ENCODE measurements at regions not wholly inside any gene's neighbourhood (a gene's known extent, or its start where the extent isn't known, plus 50 kb on each side); places are given as distances from the start of the nearest gene placed in this dataset.
"Not testable (repeated sequence)": the region's sequence is repeated elsewhere in the genome, so short reads cannot be mapped to it uniquely, and the experiment has no call there.

DNA sequence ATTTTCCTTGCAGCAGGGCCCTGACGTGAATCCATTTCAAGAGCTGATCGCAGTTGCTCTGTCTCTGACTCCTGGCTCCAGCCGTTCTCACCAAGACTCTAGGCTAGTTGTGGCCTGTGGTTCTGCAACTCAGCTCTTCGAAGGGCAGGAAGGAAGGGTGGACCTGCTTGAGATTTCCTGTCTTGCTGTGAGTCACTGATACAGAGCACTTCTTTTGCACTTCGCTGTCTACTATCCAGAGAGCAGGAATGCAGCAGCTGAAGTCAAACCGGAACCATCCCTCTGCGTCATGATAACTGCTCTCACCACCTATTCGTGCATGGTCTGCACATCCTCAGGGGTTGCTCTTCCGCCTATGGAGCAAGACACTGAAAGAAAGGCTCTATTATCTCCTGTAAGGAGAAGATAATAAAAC lies 59.7 kb downstream of the RAP2B start:
- Mint-ChIP-seq H3K36me3 (ENCODE audit: low read depth) (no peaks in the 10 kb centered on the region), H3K4me3 (peak overlapping the region; percentile 66), H3K4me1 (ENCODE audit: low read depth) (peaks cover 53% of the 10 kb centered on the region), H3K9me3 (no peaks in the 10 kb centered on the region), H3K27ac (peak overlapping the region; percentile 85), H3K27me3 (ENCODE audit: low read depth) (no peaks in the 10 kb centered on the region)
- peak; percentile 73 for DNase-seq
- CTCF ChIA-PET, result interaction anchor here (1.1 to 1.2 kb wide), 2 partner anchors 58 to 176 kb away, joined by 3 to 4 read pairs; no protein-coding TSS in a partner anchor
- intact Hi-C loops (cut with micrococcal nuclease), result loop anchor here (1.0 to 2.0 kb wide), 6 partner anchors 11 to 401 kb away; no protein-coding TSS in a partner anchor

- DNase-seq; intact Hi-C loops (cut with micrococcal nuclease); H3K9me3 Mint-ChIP-seq; H3K4me3 Mint-ChIP-seq; H3K27ac Mint-ChIP-seq; H3K36me3 Mint-ChIP-seq (ENCODE audit: low read depth); H3K27me3 Mint-ChIP-seq (ENCODE audit: low read depth); CTCF ChIA-PET: not testable (repeated sequence)
- H3K4me1 Mint-ChIP-seq (ENCODE audit: low read depth), result peaks cover 17% of the 10 kb centered on the region
Observed at GRCh38 chr3:153226877-153227276, 64.9 kb downstream of the RAP2B start.

DNA sequence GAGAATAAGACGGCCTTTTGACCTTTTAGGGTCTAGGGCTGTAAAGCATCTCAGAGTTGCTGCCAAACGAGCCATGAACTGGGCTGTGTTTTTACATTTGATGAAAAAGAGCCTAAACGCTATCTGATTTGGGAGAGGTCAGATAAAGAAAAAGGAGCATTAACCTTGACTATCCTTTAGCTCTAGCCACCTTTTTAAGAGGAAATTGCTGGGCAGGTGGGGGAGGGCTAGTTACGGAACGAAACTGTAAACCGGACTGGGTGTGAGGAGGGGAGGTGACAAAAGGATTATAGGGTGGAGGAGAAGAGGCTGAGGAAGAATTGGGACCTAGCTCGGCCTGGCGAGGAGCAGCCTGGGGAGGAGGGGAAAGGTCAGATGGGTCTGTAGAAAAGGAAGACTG lies 68.4 kb downstream of the RAP2B start:
- H3K4me3 Mint-ChIP-seq; H3K27me3 Mint-ChIP-seq (ENCODE audit: low read depth); H3K36me3 Mint-ChIP-seq (ENCODE audit: low read depth); intact Hi-C loops (cut with micrococcal nuclease); H3K9me3 Mint-ChIP-seq; H3K27ac Mint-ChIP-seq; DNase-seq; CTCF ChIA-PET: not testable (repeated sequence)
- H3K4me1 Mint-ChIP-seq (ENCODE audit: low read depth), result peaks cover 14% of the 10 kb centered on the region

- intact Hi-C loops (cut with micrococcal nuclease); H3K27me3 Mint-ChIP-seq (ENCODE audit: low read depth); H3K9me3 Mint-ChIP-seq; CTCF ChIA-PET; H3K27ac Mint-ChIP-seq; H3K36me3 Mint-ChIP-seq (ENCODE audit: low read depth); H3K4me3 Mint-ChIP-seq; DNase-seq: not testable (repeated sequence)
- peaks cover 14% of the 10 kb centered on the region for H3K4me1 Mint-ChIP-seq (ENCODE audit: low read depth)
Observed at GRCh38 chr3:153231245-153231644, 69.2 kb downstream of the RAP2B start.

DNA sequence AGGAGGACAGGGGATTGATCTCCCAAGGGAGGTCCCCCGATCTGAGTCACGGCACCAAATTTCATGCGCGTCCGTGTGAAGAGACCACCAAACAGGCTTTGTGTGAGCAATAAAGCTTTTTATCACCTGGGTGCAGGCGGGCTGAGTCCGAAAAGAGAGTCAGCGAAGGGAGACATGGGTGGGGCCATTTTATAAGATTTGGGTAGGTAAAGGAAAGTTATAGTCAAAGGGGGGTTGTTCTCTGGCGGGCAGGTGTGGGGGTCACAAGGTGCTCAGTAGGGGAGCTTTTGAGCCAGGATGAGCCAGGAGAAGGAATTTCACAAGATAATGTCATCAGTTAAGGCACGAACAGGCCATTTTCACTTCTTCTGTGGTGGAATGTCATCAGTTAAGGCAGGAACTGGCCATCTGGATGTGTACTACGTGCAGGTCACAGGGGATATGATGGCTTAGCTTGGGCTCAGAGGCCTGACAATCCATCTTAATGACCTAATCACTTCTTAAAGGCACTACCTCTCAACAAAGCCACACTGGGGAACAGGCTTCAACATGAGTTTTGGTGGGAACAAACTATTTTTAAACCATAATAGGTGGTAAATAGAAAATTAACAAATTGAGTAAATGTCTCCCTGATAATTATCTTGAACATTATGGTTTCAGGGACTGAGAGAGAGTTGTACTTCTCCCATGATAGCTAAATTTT lies 70.2 kb downstream of the RAP2B start:
- not testable (repeated sequence) for H3K4me3 Mint-ChIP-seq; H3K27ac Mint-ChIP-seq; H3K27me3 Mint-ChIP-seq (ENCODE audit: low read depth); H3K9me3 Mint-ChIP-seq; H3K36me3 Mint-ChIP-seq (ENCODE audit: low read depth); DNase-seq
- H3K4me1 Mint-ChIP-seq (ENCODE audit: low read depth), result peaks cover 14% of the 10 kb centered on the region
- CTCF ChIA-PET, result interaction anchor here (0.7 kb wide), 1 partner anchor 159 kb away, joined by 3 read pairs; no protein-coding TSS in a partner anchor
- intact Hi-C loops (cut with micrococcal nuclease), result loop anchor here (2.0 kb wide), 1 partner anchor 15 kb away; no protein-coding TSS in a partner anchor

DNA sequence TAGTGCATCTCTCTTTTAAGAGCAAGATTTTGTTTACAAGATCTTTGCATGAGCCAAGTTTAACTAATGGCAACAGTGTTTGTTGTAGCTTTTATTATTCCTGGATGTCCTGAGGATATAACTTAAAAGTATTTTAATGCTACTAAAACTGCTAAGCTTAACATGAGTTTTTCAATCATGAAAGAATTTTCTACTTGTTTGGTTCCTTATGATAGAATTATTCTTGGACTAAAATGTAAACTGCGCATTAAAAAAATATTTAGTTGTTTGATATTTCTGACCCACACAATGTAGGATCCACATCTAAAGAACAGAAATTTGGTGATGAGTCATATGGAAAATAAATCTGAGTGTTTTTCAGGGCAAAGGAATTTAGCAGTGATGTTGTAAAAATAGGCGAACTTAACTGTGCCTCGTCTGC lies 70.8 kb downstream of the RAP2B start:
- CTCF ChIA-PET, result no interaction called here

GRCh38 chr3:153233986-153234385 lies 72.0 kb downstream of the RAP2B start:
- no peak overlapping the region for H3K27ac Mint-ChIP-seq
- CTCF ChIA-PET, result interaction anchor here (0.5 kb wide), 1 partner anchor 391 kb away, joined by 3 read pairs; no protein-coding TSS in a partner anchor
- intact Hi-C loops (cut with micrococcal nuclease), result loop anchor here (2.0 kb wide), 1 partner anchor 13 kb away; no protein-coding TSS in a partner anchor
- no peak for DNase-seq
- no peaks in the 10 kb centered on the region for H3K36me3 Mint-ChIP-seq (ENCODE audit: low read depth)
- peaks cover 14% of the 10 kb centered on the region for H3K4me1 Mint-ChIP-seq (ENCODE audit: low read depth)
- no peaks in the 10 kb centered on the region for H3K9me3 Mint-ChIP-seq
- H3K4me3 Mint-ChIP-seq, result no peak overlapping the region
- H3K27me3 Mint-ChIP-seq (ENCODE audit: low read depth), result no peaks in the 10 kb centered on the region

More for the DNA sequence above, 70.8 kb downstream of the RAP2B start:
- Mint-ChIP-seq H3K9me3 (no peaks in the 10 kb centered on the region), H3K36me3 (ENCODE audit: low read depth) (no peaks in the 10 kb centered on the region), H3K27ac (no peak overlapping the region), H3K27me3 (ENCODE audit: low read depth) (no peaks in the 10 kb centered on the region), H3K4me3 (no peak overlapping the region), H3K4me1 (ENCODE audit: low read depth) (peaks cover 14% of the 10 kb centered on the region)
- DNase-seq, result no peak
- intact Hi-C loops (cut with micrococcal nuclease), result loop anchor here (2.0 kb wide), 1 partner anchor 14 kb away; no protein-coding TSS in a partner anchor

GRCh38 chr3:153242896-153243295 lies 80.9 kb downstream of the RAP2B start:
- Mint-ChIP-seq H3K9me3 (peaks cover 1% of the 10 kb centered on the region), H3K36me3 (ENCODE audit: low read depth) (no peaks in the 10 kb centered on the region), H3K27ac (no peak overlapping the region), H3K27me3 (ENCODE audit: low read depth) (no peaks in the 10 kb centered on the region), H3K4me3 (no peak overlapping the region), H3K4me1 (ENCODE audit: low read depth) (peaks cover 8% of the 10 kb centered on the region)
- intact Hi-C loops (cut with micrococcal nuclease), result no loop called here
- DNase-seq, result no peak
- CTCF ChIA-PET, result no interaction called here

DNA sequence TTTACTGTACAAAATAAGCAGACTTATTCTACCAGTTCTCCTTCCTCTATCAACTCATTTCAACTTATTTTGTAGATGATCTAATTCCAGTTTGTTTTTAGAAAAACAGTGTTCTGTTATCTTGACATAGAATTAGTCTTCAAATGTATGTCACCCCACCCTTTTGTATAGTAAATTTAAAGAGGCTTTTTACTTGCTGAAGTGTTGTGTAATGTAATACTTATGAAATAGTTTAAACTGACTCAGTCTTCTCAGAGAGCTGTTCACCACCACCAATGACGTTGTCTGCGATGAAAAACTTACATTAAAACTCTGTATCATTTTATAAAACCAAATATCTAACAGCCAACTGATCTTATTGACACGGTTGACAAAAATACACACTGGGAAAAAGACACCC lies 82.9 kb downstream of the RAP2B start:
- Mint-ChIP-seq H3K4me3 (no peak overlapping the region), H3K36me3 (ENCODE audit: low read depth) (no peaks in the 10 kb centered on the region), H3K4me1 (ENCODE audit: low read depth) (peaks cover 22% of the 10 kb centered on the region), H3K27ac (no peak overlapping the region), H3K27me3 (ENCODE audit: low read depth) (no peaks in the 10 kb centered on the region), H3K9me3 (peaks cover 3% of the 10 kb centered on the region)
- CTCF ChIA-PET, result no interaction called here
- intact Hi-C loops (cut with micrococcal nuclease), result no loop called here
- no peak for DNase-seq

DNA sequence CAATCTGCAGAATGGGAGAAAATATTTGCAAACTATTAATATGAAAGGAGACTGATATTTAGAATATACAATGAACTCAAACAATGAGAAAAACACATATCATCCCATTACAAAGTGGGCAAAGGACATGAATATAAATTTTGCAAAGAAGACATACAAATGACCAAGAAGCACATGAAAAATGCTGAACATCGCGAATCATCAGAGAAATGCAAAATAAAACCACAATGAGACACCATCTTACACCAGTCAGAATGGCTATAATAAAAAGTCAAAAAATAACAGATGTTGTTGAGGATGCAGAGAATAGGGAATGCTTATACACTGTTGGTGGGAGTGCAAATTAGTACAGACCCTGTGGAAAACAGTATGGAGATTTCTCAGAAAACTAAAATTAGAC lies 83.6 kb downstream of the RAP2B start:
- intact Hi-C loops (cut with micrococcal nuclease), result loop anchor here (2.0 kb wide), 1 partner anchor 13 kb away; no protein-coding TSS in a partner anchor
- Mint-ChIP-seq H3K27ac (no peak overlapping the region), H3K4me1 (ENCODE audit: low read depth) (peaks cover 29% of the 10 kb centered on the region), H3K4me3 (no peak overlapping the region), H3K9me3 (peaks cover 3% of the 10 kb centered on the region), H3K27me3 (ENCODE audit: low read depth) (no peaks in the 10 kb centered on the region), H3K36me3 (ENCODE audit: low read depth) (no peaks in the 10 kb centered on the region)
- CTCF ChIA-PET, result no interaction called here
- no peak for DNase-seq

DNA sequence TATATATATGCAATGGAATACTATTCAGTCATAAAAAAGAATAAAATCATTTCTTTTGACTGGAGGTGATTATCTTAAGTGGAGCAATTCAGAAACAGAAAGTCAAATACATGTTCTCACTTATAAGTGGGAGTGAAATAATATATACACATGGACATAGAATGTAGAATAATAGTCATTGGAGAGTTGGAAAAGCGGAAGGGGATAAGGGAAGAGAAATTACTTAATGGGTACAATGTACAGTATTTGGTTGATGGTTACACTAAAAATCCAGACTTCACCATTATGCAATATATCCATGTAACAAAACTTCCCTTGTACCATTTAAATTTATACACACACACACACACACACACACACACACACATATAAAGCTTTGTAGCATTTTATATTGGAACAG lies 84.3 kb downstream of the RAP2B start:
- Mint-ChIP-seq H3K36me3 (ENCODE audit: low read depth) (no peaks in the 10 kb centered on the region), H3K9me3 (peaks cover 3% of the 10 kb centered on the region), H3K4me1 (ENCODE audit: low read depth) (peaks cover 29% of the 10 kb centered on the region), H3K4me3 (no peak overlapping the region), H3K27ac (no peak overlapping the region), H3K27me3 (ENCODE audit: low read depth) (no peaks in the 10 kb centered on the region)
- intact Hi-C loops (cut with micrococcal nuclease), result loop anchor here (2.0 kb wide), 1 partner anchor 14 kb away; no protein-coding TSS in a partner anchor
- CTCF ChIA-PET, result no interaction called here
- DNase-seq, result no peak

- Mint-ChIP-seq H3K36me3 (ENCODE audit: low read depth) (no peaks in the 10 kb centered on the region), H3K4me1 (ENCODE audit: low read depth) (peaks cover 29% of the 10 kb centered on the region), H3K9me3 (peaks cover 5% of the 10 kb centered on the region), H3K27ac (no peak overlapping the region), H3K4me3 (no peak overlapping the region), H3K27me3 (ENCODE audit: low read depth) (no peaks in the 10 kb centered on the region)
- DNase-seq, result no peak
- intact Hi-C loops (cut with micrococcal nuclease), result loop anchor here (2.0 kb wide), 1 partner anchor 14 kb away; no protein-coding TSS in a partner anchor
- CTCF ChIA-PET, result no interaction called here
Observed at GRCh38 chr3:153246806-153247205, 84.8 kb downstream of the RAP2B start.
